Type B pancreatic cell (in vitro differentiated cells): ENCODE measurements at regions not wholly inside any gene's neighbourhood (a gene's known extent, or its start where the extent isn't known, plus 50 kb on each side); places are given as distances from the start of the nearest gene placed in this dataset.
"Not testable (repeated sequence)": the region's sequence is repeated elsewhere in the genome, so short reads cannot be mapped to it uniquely, and the experiment has no call there.

Experiments used
- DNase-seq: peaks from one replicate; pipeline ENCODE4 v3.0.0; 2021; ENCODE audit warnings: mixed read lengths; ENCODE audit not compliant: unreplicated experiment; ENCODE audit errors: extremely low spot score
- H3K27ac Mint-ChIP-seq: 2 replicates; pipeline ENCODE4 v1.8.0; 2021; ENCODE audit warnings: mild to moderate bottlenecking, mixed read lengths
- H3K27me3 Mint-ChIP-seq: 2 replicates; pipeline ENCODE4 v1.8.0; 2021; ENCODE audit warnings: mixed read lengths
- H3K36me3 Mint-ChIP-seq: 2 replicates; pipeline ENCODE4 v1.8.0; 2021; ENCODE audit warnings: mixed read lengths
- H3K4me1 Mint-ChIP-seq: one replicate; pipeline ENCODE4 v1.8.0; 2021; ENCODE audit warnings: mixed read lengths; ENCODE audit not compliant: unreplicated experiment
- H3K4me3 Mint-ChIP-seq: 2 replicates; pipeline ENCODE4 v1.8.0; 2021; ENCODE audit warnings: mild to moderate bottlenecking, mixed read lengths
- H3K9me3 Mint-ChIP-seq: 2 replicates; pipeline ENCODE4 v1.8.0; 2021; ENCODE audit warnings: mixed read lengths
- CTCF ChIP-seq: fragments of 200-600 bp; sonication (generic); conservative IDR thresholded peaks from 2 replicates; pipeline ENCODE4 v1.5.0; 2021; ENCODE audit warnings: antibody characterized with exemption, mild to moderate bottlenecking

GRCh38 chr5:25662610-25663009, 1017.8 kb upstream of the CDH10 start:
- no peak overlapping the region for H3K4me3 Mint-ChIP-seq

GRCh38 chr5:25650316-25650715, 1005.5 kb upstream of the CDH10 start:
- H3K27ac Mint-ChIP-seq, H3K36me3 Mint-ChIP-seq, H3K9me3 Mint-ChIP-seq, H3K27me3 Mint-ChIP-seq, H3K4me3 Mint-ChIP-seq, DNase-seq, H3K4me1 Mint-ChIP-seq: not testable (repeated sequence)

More at GRCh38 chr5:25662610-25663009, 1017.8 kb upstream of the CDH10 start:
- DNase-seq, result no peak
- no peak for TF ChIP-seq CTCF
- Mint-ChIP-seq H3K4me1 (no peaks in the 10 kb centered on the region), H3K9me3 (peaks cover 6% of the 10 kb centered on the region), H3K27me3 (no peaks in the 10 kb centered on the region), H3K36me3 (no peaks in the 10 kb centered on the region), H3K27ac (no peak overlapping the region)

GRCh38 chr5:25649628-25650265, 1005.0 kb upstream of the CDH10 start:
- no peaks in the 10 kb centered on the region for H3K4me1 Mint-ChIP-seq
- H3K27me3 Mint-ChIP-seq, result no peaks in the 10 kb centered on the region
- no peak for TF ChIP-seq CTCF
- H3K4me3 Mint-ChIP-seq, result no peak overlapping the region
- no peaks in the 10 kb centered on the region for H3K36me3 Mint-ChIP-seq
- H3K9me3 Mint-ChIP-seq, result no peaks in the 10 kb centered on the region
- H3K27ac Mint-ChIP-seq, result no peak overlapping the region
- no peak for DNase-seq

GRCh38 chr5:25646421-25647341, 1001.9 kb upstream of the CDH10 start:
- no peak for DNase-seq
- Mint-ChIP-seq H3K36me3 (no peaks in the 10 kb centered on the region), H3K4me1 (no peaks in the 10 kb centered on the region), H3K27me3 (no peaks in the 10 kb centered on the region), H3K9me3 (no peaks in the 10 kb centered on the region), H3K4me3 (no peak overlapping the region), H3K27ac (no peak overlapping the region)
- no peak for TF ChIP-seq CTCF

- H3K4me3 Mint-ChIP-seq, result no peak overlapping the region
- no peak for TF ChIP-seq CTCF
- no peaks in the 10 kb centered on the region for H3K36me3 Mint-ChIP-seq
- H3K4me1 Mint-ChIP-seq, result no peaks in the 10 kb centered on the region
- no peaks in the 10 kb centered on the region for H3K27me3 Mint-ChIP-seq
- DNase-seq, result no peak
- no peaks in the 10 kb centered on the region for H3K9me3 Mint-ChIP-seq
- H3K27ac Mint-ChIP-seq, result no peak overlapping the region
These were observed 996.3 kb upstream of the CDH10 start for GRCh38 chr5:25641124-25641523.

GRCh38 chr5:25619273-25619672, 974.5 kb upstream of the CDH10 start:
- H3K27ac Mint-ChIP-seq, result no peak overlapping the region
- DNase-seq, result no peak
- H3K27me3 Mint-ChIP-seq, result no peaks in the 10 kb centered on the region
- H3K4me1 Mint-ChIP-seq, result no peaks in the 10 kb centered on the region
- no peaks in the 10 kb centered on the region for H3K36me3 Mint-ChIP-seq
- no peaks in the 10 kb centered on the region for H3K9me3 Mint-ChIP-seq
- H3K4me3 Mint-ChIP-seq, result no peak overlapping the region
- TF ChIP-seq CTCF, result no peak
